AG09309 (cell line): ENCODE measurements at regions not wholly inside any gene's neighbourhood (a gene's known extent, or its start where the extent isn't known, plus 50 kb on each side); places are given as distances from the start of the nearest gene placed in this dataset.

ENCODE experiments used
- DNase-seq: peaks from one replicate; pipeline ENCODE4 v3.0.0-alpha.2; 2010; ENCODE audit warnings: low read depth
- H3K4me3 ChIP-seq: 2 replicates; pipeline ENCODE4 v1.5.1; 2011; ENCODE audit warnings: mild to moderate bottlenecking, low read depth, low read length, moderate library complexity; ENCODE audit not compliant: control insufficient read depth
- CTCF ChIP-seq: IDR thresholded peaks from 2 replicates; pipeline ENCODE4 v1.5.1; 2011; ENCODE audit warnings: mild to moderate bottlenecking, low read depth, low read length, inconsistent platforms; ENCODE audit not compliant: insufficient read depth, control insufficient read depth; ENCODE audit errors: missing control alignments

- DNase-seq: no peak
- H3K4me3 ChIP-seq: no peak overlapping the region
- TF ChIP-seq CTCF: no peak
These were observed 192.5 kb downstream of the HAUS1 start for GRCh38 chr18:46296656-46297055.

GRCh38 chr18:46297124-46297523 lies 192.9 kb downstream of the HAUS1 start:
- no peak for DNase-seq
- no peak for TF ChIP-seq CTCF
- no peak overlapping the region for H3K4me3 ChIP-seq

GRCh38 chr18:46297621-46298020 lies 193.4 kb downstream of the HAUS1 start:
- DNase-seq: no peak
- no peak for TF ChIP-seq CTCF
- H3K4me3 ChIP-seq: no peak overlapping the region

- no peak for TF ChIP-seq CTCF
- no peak for DNase-seq
- no peak overlapping the region for H3K4me3 ChIP-seq
These were observed 194.3 kb downstream of the HAUS1 start for GRCh38 chr18:46298511-46298910.

GRCh38 chr18:46299465-46300008 lies 195.4 kb downstream of the HAUS1 start:
- no peak overlapping the region for H3K4me3 ChIP-seq
- TF ChIP-seq CTCF: no peak
- no peak for DNase-seq

GRCh38 chr18:46301081-46301480 lies 196.9 kb downstream of the HAUS1 start:
- H3K4me3 ChIP-seq: no peak overlapping the region
- no peak for DNase-seq
- no peak for TF ChIP-seq CTCF

- DNase-seq: no peak
- no peak for TF ChIP-seq CTCF
These were observed 197.4 kb downstream of the HAUS1 start for GRCh38 chr18:46301571-46301970.

More at GRCh38 chr18:46301571-46301970, 197.4 kb downstream of the HAUS1 start:
- no peak overlapping the region for H3K4me3 ChIP-seq
